NAMALWA (cell line): ENCODE measurements at regions not wholly inside any gene's neighbourhood (a gene's known extent, or its start where the extent isn't known, plus 50 kb on each side); places are given as distances from the start of the nearest gene placed in this dataset.

ENCODE experiments used
- DNase-seq: peaks from one replicate; pipeline ENCODE4 v3.0.0-alpha.2; 2015; ENCODE audit warnings: low spot score

DNA sequence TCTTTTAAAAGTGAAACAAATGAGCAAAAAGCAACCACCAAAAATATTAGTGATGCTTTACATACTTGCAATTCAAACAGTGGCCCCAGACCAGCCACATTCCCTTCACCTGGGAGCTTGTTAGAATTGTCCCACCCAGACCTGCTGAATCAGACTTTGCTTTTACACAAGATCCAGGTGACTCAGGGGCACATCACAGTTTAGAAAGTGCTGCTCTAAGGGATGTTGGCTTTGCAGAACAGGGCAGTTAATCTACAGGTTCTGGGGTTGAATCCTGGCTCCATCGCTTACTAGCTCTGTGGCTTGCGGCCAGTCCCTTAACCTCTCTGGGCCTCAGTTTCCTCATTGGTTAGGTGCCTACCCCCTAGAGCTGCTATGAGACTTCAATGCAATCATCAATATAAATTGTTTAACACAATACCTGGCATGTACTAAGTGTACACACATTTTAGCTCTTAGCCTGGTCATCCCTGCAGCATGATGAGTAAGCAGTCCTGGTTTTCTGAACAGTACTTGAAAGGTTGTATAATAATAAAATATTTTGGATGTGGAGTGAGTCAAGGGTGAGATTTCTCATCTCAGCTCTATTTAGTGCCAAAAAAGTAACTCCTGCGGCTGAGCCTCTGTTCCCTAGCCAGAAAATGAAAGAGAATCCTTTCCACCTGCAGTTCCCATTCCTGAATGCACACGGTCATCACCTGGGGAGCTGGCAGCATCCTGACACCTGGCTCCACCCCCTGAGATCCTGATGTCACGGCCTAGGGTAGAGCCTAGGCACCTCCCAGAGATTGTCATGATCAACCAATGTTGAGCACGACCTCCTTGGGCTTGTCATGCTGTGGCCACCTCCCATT is 162.7 kb downstream of the ANKRD60 start:
- no peak for DNase-seq

DNA sequence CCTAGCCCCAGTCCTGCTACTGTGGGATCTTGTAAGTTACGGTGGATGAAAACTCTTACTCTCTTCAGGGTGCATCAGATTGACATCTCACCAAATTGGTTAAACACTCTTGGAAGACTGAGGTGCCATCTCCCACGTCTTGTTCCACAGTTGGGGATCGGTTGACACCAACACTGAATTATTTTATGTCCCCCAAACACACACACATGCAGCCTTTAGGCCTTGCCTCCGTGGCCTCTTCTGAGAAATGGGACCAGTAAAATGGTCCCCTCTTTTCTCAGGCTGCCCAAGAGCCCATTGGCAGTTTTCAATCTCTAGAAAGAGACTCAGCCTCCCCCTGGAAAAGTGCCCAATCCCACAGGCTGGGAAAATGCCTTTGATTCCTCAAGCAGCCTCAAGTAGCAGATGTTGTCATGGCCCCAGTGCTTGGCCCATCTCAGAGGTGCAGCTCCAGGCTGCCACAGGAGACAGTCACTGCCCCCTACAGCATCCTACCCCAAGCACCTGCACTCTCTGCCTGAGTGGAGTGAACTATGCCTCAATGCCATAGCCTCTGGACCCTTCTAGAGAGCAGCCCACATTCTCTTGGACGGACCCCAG is 163.9 kb downstream of the ANKRD60 start:
- no peak for DNase-seq

DNA sequence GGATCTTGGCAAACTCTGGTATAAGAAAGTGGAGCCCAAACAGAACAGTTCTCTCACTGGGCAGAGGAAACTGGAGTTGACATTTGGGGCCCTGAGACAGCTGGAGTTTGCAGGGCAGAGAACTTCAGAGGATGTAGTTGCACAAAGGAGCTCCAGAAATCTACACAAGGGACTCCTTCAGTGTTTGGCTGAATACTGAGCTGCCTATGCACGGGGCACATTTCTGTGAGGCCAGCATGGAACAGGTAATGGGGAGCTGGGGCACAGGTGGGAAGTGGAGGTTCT is 169.3 kb downstream of the ANKRD60 start:
- DNase-seq: no peak

DNA sequence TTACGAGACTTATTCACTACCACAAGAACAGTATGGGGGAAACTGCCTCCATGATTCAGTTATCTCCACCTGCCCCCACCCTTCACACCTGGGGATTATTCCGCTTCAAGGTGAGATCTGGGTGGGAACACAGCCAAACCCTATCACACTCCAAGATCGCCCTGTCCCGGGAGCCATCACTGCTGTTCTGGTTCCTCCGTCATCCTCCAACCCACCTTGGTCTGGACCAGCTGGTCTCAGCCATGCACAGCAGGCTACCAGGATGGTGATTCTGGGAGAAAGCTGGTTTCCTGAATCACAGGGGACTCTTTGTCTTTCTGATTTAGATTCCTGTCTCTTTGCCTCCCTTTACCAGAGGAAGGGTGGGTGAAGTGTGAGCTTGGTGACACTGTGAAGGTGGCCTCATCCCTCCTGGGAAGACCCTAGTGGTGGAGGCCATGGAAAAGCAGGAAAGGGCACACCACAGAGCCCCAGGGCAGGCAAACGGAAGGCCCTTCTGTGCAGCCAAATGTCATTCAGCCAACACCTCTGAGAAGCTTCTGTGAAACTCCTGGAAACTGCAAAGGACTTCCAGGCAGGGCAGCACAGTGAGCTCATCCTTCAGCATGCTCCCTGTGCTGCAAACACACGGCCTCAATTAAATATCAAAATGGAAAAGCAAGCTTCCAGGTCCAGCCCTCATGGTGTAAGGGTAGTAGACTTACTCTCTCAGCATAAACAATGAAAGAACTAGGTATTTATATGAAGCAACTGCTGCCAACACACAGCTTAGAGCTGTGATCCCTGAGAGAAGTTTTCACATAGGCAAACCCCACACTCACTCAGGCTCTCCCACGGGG is 169.8 kb downstream of the ANKRD60 start:
- no peak for DNase-seq

DNA sequence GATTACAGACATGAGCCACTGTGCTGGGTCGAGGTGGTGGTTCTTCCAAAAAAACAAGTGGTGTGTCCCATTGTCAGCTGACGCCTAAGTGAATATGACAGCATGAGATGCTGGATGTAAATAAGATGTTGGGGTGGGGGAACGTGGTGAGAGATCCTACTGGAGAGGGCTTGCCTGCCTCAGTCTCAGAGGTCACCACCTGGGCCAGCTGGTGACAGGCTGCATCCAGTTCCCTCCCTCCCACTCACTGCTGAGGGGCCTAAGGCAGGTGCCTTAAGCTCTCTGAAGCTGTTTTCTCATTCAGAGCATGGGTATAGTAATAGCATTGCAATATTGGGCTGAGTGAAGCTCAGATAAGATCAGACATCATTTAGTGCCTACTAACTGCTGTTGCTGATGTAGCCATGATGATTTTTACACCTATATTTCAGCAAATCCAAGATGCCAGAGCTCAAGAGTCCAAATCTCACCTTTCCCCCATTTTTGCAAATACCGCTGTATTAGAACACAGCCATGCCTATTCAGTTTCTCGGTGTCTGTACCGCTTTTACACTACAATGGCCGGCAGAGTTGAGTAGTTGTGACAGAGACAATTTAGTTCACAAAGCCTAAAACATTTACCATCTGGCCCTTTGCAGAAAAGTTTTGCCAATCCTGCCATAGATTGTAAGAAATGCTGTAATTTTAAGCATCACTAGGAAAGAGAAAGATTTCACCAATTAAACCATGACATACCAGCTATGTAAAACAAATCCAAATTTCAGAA is 171.3 kb downstream of the ANKRD60 start:
- no peak for DNase-seq

DNA sequence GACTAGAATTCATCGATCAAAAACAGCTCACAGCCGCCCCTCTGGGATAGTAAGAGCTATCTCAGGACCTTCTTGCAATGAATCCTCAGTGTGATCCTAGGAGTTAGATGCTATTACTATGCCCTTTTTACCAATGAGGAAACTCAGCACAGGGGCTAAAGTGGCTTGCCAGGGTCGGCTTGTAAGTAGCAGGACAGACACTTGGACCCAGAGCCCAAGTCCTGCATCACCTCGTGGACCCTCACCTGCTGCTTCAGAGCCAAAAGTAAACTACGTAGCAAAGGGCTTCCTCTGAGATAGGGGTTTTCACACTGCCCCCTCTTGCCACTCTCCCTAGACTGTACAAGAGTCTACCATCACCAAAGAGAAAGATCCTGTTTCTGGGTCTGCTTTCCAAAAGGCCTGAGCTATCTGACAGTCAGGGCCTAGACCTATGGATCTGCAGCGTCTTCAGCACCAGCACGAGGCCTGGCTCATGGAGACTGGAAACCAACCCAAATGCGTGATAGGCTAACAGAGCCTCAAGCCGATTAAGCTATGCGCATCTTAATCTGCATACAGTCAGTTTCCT is 172.3 kb downstream of the ANKRD60 start:
- DNase-seq: no peak

DNA sequence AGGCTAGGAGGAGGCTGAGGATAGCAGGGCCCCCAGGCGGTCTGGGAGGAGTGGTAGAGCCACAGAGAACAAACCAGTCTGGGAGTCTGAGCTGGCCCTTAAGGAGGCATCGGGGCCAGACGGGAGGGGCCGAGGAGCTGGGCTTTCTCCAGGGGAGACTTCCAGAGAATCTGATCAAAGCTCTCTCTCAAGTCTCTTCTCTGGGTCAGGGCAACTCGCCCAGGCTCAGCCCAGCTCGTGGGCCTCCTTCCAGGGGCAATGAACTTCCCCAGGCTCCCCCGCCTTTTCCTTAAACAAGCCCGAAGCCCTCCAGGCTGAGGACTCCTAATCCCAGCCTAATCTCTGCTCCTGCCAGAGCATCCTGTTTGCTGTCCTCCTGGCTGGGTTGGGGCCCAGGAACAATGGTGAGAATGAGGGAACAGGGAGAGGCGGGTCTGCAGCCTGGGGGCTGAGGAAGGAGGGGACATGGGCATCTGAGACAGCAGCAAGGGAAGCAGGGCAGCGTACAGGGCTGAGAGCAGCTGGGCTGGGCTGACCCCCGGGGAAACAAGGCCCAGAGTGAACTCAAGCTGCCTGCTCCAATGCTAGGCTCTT is 173.6 kb downstream of the ANKRD60 start:
- DNase-seq: no peak

DNA sequence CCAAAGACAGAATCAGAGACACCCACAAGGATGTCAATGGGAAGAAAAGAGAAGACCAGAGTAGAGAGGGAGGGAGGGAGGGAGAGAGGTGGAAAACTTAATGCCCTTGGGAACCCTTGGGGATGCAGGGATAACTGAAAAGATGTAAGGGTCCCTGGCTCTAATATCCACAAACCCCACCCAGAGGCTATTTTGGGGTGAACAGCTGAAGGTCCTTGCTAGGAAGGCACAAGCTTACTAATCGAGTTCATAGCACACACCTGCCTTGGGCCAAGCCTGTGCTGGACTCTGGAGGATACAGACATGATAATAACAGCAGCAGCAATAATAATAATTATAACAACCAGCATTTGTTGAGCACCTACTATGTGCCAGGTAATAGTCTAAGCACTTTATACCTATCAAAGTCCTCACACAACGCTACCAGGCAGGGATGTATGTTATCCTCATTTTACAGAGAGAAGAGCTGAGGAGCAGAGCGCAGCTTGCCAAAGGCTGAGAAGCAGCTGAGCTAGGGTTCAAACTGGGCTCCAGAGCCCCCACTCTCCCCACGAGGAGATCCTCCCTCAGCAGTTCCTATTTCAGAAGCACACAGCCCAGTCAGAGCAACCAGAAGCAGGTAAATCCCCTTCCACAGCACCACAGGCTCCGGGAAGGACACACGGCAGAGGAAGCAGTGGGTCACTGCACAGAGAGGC is 174.2 kb downstream of the ANKRD60 start:
- DNase-seq: no peak

DNA sequence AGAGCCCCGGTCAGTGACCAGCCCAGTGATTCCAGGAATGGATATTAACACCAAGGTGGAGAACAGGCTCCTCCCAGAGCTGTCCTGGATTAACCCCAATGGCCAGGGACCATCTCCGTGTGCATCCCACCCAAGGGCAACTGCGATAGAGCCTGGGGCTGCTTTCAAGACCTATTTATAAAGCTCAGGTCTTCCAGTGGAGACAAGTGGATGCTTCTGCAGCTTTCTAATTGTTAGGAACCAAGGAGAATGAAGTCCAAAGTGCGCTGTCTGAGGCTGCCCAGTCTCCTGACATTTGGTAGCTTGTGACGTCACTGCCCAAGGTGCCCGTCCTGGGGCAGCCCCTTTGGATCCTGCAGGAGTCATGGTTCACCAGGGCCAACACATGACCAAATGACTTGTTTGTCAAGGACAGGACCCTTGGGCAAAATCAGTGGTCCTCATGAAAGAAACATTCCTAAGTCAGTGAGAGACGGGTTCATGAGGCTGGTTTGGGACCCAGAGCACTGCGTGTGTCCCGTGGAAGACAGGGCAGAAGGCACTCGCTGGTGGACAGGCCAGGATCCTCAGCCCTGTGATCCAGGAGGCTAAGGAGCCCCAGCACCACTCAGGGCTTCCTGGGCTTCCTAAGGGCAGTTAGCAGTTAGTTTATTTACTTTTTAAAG is 174.9 kb downstream of the ANKRD60 start:
- no peak for DNase-seq

DNA sequence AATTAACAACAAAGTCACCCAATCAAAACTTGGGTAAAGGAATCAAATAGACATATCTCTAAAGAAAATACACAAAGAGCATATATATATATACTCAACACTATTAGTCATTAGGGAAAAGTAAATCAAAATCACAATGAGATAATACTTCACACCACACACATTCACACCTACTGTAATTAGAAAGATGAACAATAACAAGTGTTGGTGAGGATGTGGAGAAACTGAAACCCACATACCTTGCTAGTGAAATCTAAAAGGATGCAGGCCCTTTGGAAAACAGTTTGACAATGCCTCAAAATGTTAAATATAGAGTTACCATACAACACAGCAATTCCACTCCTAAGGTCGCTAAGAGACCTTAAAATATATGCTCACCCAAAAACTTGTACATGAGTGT is 177.1 kb downstream of the ANKRD60 start:
- DNase-seq: no peak

DNA sequence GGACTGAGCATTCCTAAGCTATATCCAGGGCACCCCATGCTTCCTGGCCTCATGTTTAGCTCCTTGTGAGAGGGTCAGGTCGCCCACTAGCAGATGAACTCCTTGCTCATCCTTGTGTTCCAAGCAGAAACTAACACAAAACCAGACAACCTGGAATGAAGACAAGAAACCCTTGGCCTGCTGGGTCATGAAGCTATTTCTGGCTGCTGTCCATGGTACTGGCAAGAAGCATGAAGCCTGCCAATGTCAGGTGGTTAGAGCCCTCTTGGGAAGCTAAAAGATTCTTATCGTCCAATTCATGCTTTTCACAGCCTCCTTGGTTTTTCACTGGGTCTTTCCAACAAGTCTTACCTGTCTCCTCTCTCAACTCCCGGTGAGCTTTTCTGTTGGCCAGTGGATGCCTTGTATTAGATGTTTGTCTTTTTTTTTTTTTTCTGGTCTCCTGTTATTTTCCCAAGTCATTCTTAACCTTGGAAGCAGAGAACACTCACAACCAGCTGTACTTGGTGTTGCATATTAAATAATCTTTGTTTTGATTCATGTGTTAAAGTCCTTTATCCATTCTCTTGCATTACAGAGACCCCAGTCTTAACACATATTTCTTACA is 180.3 kb downstream of the ANKRD60 start:
- peak; percentile 24 for DNase-seq

DNA sequence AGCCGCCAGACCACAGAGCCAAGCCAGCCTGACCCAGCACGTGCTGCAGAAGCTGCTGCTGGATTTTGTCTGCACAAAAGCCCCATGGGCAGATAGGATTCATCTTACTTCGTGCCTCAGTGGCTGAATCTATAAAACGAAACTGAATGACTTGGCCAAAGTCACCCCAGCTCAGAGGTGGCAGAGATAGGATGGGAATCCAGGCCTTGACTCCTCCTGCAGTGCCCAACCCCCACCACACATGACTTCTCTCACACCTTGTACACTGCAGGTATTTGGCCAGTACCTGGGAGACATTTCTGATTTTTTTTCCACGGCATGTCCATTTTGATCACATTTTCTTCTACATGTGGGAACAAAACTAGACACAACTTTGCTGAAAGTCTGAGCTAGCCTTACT is 182.1 kb downstream of the ANKRD60 start:
- DNase-seq: no peak

DNA sequence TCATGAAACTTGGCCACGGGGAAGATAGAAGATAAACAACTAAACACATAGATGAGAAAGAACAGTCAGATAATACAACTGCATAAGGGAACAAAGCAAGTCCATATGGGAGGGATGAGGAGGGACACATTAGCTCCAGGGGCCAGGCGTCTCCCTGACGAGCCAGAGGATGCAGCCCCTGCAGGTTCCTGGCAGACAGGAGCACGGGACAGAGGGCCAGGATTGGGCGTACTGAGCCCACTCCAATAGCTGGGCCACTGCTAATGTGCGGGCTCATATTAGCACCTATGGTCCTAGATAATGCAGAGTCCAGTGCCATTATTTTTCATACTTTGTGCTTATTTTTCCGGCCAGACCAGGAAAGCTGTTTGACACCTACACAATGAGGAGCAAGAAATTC is 182.9 kb downstream of the ANKRD60 start:
- DNase-seq: no peak

DNA sequence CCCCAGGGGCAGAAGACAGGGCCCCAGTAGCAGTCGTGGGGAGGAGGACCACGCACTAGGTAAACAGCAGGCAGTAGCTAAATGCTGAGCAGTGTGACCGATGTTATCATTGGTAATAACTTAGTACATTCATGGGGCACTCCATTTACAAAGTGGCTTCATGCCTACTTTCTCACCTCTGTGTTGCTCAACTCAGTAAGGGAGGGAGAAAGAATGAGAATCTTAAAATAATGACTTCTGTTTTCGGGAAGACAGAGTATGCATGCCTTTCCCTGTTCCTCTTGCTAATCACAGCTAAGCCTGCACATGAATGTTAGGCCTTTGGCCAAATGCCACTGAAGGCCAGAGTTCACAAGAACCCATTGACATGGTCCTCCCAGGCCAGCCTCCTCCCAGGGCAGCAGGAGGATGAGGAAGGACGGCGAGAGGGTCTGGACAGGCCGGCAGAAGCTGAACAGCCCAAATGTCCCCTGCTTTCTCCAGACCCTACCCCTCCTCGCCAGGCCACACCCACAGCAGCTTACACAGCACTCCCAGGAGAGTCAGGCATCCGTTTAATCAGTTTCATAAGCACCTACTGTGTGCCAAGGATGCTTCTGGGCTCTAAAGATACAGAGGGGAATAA is 183.4 kb downstream of the ANKRD60 start:
- DNase-seq: no peak

DNA sequence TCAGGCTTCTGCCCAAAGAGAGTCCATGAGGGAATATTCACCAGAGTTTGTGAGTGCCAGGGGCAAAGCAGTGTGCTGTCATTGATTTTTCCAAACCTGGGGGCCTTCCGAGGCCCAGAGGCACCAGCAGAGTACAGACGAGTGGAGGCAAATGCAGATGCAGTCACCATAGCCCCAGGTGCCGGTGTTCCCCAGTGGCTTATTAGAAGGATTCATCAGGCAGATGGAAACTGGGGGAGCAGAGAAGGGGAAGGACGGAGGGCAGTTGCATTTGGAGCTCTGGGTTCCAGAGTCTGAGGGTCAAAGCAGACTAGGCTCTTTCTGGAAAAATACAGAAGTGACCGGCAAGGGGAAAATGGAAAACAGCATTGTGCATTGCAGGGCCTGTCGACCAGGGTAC is 184.2 kb downstream of the ANKRD60 start:
- no peak for DNase-seq

DNA sequence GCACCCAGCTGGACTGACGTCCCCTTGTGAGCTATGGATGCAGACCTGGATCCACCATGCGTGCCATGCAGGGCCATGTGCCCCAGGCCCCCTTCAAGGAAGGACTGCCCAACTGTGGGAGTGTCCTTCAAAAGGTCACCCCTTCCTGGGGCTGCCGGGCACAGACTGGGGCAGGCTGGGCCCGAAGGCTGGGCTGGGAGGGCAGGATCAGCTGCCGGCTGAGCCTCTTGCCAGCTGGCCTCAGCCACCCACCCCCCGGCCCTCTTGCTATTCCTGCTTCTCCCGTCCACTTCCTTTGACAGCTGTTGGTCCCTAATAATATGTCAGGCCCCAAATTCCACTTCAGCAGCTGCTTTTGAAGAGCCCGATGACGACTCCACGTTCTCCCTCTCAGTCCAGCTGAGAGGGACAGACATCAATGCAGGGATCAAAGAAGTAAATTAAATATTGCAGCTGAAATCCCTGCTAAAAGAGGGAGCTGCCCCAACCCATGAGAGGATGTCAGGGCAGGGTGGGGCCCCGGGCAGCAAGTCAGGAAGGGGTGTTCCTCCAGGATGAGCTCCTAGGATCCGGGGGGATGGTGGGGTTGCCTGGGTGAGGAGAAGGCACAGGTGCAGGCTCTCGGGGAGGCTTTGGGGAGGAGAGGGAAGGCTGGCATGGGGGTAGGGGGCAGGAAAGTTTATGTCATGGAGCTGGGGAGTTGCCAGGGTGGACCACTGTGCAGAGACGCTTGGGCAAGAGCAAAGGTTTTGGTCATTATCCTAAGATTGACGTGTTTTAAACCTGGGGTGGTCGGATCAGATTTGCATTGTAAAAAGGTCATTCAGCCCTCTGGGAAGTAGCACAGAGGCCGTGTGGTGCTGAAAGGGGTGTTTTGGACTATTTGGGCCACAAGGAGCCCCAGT is 185.0 kb downstream of the ANKRD60 start:
- DNase-seq: no peak

DNA sequence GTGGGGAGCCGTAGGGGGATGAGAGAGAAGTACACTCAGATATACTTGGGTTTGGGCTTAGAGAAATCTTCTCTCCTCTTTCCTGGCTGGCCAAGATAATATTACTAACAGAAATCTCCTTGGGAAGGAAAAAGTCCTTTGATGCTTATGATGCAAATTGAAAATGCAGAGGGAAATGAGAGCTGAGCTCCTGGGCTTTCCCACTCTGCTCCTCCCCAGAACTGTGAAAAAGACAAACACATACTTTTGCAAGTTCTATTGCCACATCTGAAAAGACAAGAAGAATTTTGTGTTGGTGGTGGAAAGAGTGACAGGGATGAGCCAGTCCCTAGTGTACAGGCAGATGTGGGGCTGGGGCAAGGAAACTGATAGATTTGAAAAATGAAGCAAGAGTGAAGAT is 185.9 kb downstream of the ANKRD60 start:
- no peak for DNase-seq
